ENCODE measurements at regions not wholly inside any gene's neighbourhood (a gene's known extent, or its start where the extent isn't known, plus 50 kb on each side); places are given as distances from the start of the nearest gene placed in this dataset.

DNA sequence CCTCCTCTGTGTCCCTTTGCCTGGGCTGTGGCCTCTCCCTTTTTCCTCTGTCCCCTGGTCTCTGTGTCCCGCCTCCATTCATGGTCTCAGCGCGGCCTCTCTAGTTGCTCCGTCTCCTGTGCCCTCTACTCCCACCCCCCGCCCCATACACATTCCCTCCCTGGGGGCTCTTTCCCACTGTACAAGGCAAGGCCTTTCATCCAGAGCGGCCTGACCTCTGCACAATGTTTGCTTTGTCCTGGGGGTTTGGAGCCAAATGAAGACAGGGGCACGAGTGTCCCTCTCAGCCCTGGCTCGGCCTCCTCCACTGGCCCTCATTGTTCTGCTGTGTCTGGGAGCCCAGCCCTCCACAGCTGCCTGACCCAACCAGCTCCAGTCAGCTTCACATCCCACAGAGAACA is 678.6 kb downstream of the BCL11B start:
- TF ChIP-seq, protein P1, sequence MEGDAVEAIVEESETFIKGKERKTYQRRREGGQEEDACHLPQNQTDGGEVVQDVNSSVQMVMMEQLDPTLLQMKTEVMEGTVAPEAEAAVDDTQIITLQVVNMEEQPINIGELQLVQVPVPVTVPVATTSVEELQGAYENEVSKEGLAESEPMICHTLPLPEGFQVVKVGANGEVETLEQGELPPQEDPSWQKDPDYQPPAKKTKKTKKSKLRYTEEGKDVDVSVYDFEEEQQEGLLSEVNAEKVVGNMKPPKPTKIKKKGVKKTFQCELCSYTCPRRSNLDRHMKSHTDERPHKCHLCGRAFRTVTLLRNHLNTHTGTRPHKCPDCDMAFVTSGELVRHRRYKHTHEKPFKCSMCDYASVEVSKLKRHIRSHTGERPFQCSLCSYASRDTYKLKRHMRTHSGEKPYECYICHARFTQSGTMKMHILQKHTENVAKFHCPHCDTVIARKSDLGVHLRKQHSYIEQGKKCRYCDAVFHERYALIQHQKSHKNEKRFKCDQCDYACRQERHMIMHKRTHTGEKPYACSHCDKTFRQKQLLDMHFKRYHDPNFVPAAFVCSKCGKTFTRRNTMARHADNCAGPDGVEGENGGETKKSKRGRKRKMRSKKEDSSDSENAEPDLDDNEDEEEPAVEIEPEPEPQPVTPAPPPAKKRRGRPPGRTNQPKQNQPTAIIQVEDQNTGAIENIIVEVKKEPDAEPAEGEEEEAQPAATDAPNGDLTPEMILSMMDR (IDR thresholded peaks at IDR 0.05; ENCODE audit: insufficient read depth, low read depth, low read length), result no peak
- TF ChIP-seq EZH2 (IDR thresholded peaks at IDR 0.05; ENCODE audit: insufficient read depth, low read length), result no peak

Measured in astrocyte (in vitro differentiated cells and primary cell).